ENCODE measurements at regions not wholly inside any gene's neighbourhood (a gene's known extent, or its start where the extent isn't known, plus 50 kb on each side); places are given as distances from the start of the nearest gene placed in this dataset.

DNA sequence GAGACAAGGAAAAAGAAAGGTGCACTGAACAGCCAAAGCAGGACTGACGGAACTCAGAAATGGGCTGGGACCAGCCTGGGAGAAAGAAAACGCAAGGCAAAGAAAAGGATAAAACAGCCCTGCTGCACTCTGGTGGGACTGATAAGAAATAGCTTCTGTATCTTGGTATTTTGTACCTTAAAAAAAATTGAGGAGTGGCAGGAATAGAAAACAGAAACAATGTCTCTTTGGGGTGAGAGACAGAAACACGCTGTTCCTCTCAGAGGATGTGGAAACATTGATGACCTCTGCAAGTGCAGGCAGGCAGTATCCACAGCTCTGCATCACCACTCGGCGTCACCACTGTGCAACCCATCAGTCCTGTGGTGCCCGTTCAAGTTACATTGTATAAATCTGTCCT lies 152.5 kb upstream of the SPRY1 start:
- 41% methylated on average over 6 of the region's 6 CpGs for whole genome bisulfite sequencing
- no peak overlapping the region for H3K27ac ChIP-seq

DNA sequence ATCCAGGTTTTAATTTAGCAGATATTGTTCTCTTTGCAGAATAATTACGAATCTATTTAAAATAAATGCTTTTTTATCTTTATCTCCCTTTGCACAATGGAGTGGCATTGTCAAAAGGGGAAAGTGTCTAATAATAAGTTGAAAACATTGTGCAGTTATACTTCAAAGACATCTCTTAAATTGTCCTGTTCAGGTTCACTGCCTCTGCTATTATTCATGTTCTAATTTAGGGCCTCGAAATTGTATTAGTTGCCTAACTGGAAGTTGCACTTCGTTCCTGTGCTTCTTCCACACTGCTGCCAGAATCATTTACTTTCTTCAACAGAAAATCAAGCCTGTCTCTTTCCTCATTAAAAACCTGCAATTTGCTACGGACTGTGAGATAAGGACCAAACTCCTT lies 150.5 kb upstream of the SPRY1 start:
- DNase-seq (ENCODE audit: low spot score), result no peak
- intact Hi-C loops (cut with DNase I), result loop anchor here (5.0 kb wide), 1 partner anchor 151 kb away; the partner anchor contains the start of gene SPRY1
- Histone ChIP-seq H3K9me3 (no peaks in the 10 kb centered on the region), H3K27me3 (replicated peaks; ENCODE audit: insufficient read depth) (no peaks in the 10 kb centered on the region), H3K4me1 (replicated peaks) (no peaks in the 10 kb centered on the region), H3K27ac (no peak overlapping the region), H3K36me3 (no peaks in the 10 kb centered on the region), H3K4me3 (no peak overlapping the region)
- WGBS, result 33% methylated on average over 4 of the region's 4 CpGs
- TF ChIP-seq, protein P1, sequence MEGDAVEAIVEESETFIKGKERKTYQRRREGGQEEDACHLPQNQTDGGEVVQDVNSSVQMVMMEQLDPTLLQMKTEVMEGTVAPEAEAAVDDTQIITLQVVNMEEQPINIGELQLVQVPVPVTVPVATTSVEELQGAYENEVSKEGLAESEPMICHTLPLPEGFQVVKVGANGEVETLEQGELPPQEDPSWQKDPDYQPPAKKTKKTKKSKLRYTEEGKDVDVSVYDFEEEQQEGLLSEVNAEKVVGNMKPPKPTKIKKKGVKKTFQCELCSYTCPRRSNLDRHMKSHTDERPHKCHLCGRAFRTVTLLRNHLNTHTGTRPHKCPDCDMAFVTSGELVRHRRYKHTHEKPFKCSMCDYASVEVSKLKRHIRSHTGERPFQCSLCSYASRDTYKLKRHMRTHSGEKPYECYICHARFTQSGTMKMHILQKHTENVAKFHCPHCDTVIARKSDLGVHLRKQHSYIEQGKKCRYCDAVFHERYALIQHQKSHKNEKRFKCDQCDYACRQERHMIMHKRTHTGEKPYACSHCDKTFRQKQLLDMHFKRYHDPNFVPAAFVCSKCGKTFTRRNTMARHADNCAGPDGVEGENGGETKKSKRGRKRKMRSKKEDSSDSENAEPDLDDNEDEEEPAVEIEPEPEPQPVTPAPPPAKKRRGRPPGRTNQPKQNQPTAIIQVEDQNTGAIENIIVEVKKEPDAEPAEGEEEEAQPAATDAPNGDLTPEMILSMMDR (IDR thresholded peaks at IDR 0.05), result no peak
- TF ChIP-seq POLR2A (IDR thresholded peaks at IDR 0.05), result no peak
- TF ChIP-seq POLR2AphosphoS5 (IDR thresholded peaks at IDR 0.05), result no peak

More for the DNA sequence above, 152.5 kb upstream of the SPRY1 start:
- DNase-seq (ENCODE audit: low spot score), result peak; percentile 68
- TF ChIP-seq, protein P1 (IDR thresholded peaks at IDR 0.05), result peak in 1 of 4 experiments; percentile 19
- TF ChIP-seq POLR2A (IDR thresholded peaks at IDR 0.05), result no peak
- TF ChIP-seq POLR2AphosphoS5 (IDR thresholded peaks at IDR 0.05), result peak; percentile 73
- no peaks in the 10 kb centered on the region for H3K36me3 ChIP-seq
- no peak overlapping the region for H3K4me3 ChIP-seq
- no peaks in the 10 kb centered on the region for H3K27me3 ChIP-seq (replicated peaks; ENCODE audit: insufficient read depth)
- intact Hi-C loops (cut with DNase I), result no loop called here
- H3K4me1 ChIP-seq (replicated peaks), result no peaks in the 10 kb centered on the region
- H3K9me3 ChIP-seq, result no peaks in the 10 kb centered on the region

DNA sequence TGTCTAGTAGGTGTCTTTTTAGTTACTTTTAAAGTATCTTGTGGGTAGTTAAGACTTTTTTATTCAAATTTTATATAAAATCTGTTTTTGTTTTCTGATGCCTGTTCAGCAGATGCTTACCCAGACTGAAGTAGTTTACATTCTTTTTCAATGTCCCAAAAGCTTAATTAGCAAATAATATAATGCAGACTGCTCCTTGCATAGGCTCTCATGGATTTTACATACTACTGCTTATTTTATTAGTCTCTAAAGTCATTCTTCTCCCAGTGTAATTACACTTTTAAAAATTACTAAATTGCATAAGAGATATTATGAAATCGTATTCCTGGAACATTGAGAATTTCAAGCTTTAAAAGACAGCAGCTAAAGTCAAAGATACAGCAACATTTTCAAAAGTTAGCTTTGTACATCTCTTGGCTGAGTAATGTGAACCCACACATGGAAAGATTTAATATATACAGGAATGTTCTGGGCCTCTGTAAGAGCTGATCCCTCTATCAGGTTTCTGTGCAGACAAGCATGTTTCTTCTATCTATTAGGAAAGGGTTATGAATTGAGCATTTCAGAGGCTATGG lies 148.4 kb upstream of the SPRY1 start:
- intact Hi-C loops (cut with DNase I), result loop anchor here (5.0 kb wide), 1 partner anchor 149 kb away; the partner anchor contains the start of gene SPRY1
- Histone ChIP-seq H3K9me3 (no peaks in the 10 kb centered on the region), H3K27ac (no peak overlapping the region), H3K4me1 (replicated peaks) (no peaks in the 10 kb centered on the region), H3K36me3 (no peaks in the 10 kb centered on the region), H3K27me3 (replicated peaks; ENCODE audit: insufficient read depth) (no peaks in the 10 kb centered on the region), H3K4me3 (no peak overlapping the region)
- TF ChIP-seq POLR2A (IDR thresholded peaks at IDR 0.05) (no peak), POLR2AphosphoS5 (IDR thresholded peaks at IDR 0.05) (no peak)
- TF ChIP-seq, protein P1 (IDR thresholded peaks at IDR 0.05), result no peak
- 40% methylated on average over 1 of the region's 1 CpG for WGBS
- no peak for DNase-seq (ENCODE audit: low spot score)

DNA sequence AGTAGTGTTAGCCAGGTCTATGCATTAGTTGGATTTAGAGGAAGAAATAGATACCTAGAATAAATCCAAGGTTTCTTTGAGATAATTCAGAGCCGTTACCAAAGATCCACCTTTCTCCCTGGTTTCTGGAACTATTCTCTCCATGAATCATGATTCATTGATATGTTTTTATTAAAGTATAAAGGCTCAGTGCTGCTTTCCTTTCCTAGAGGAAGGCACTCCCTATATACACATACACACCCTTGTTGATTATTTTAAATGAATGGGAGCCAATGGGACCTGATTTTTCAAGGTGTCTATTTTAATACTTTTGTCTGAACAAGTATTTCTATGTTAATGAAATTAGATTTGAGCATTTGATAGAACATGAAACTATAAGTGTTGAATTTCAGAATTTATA lies 146.8 kb upstream of the SPRY1 start:
- H3K4me3 ChIP-seq, result no peak overlapping the region
- TF ChIP-seq, protein P1 (IDR thresholded peaks at IDR 0.05), result no peak
- TF ChIP-seq POLR2AphosphoS5 (IDR thresholded peaks at IDR 0.05) (no peak), POLR2A (IDR thresholded peaks at IDR 0.05) (no peak)
- no peak overlapping the region for H3K27ac ChIP-seq
- no peaks in the 10 kb centered on the region for H3K9me3 ChIP-seq
- no peaks in the 10 kb centered on the region for H3K27me3 ChIP-seq (replicated peaks; ENCODE audit: insufficient read depth)
- WGBS, result 47% methylated on average over 1 of the region's 1 CpG
- intact Hi-C loops (cut with DNase I), result loop anchor here (5.0 kb wide), 1 partner anchor 147 kb away; the partner anchor contains the start of gene SPRY1
- H3K4me1 ChIP-seq (replicated peaks), result no peaks in the 10 kb centered on the region
- no peaks in the 10 kb centered on the region for H3K36me3 ChIP-seq
- no peak for DNase-seq (ENCODE audit: low spot score)

DNA sequence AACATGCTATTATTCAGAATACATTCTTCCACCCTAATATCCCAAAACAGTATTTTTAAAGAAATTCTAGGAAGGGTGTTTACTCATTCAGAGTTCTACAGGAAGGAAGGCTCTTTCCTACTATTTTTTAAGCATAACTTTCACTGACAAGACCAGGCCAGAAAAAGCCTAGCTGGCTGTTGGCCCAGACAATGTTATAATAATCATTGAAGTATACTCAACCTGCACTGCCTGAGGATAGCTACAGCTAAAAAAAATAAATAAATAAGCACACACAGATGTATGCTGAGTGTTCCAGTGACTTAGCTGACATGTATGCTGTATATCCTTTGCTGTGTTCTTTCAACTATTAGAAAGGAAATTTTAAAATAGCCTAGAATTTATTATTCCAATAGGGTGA lies 145.8 kb upstream of the SPRY1 start:
- Histone ChIP-seq H3K9me3 (no peaks in the 10 kb centered on the region), H3K4me1 (replicated peaks) (no peaks in the 10 kb centered on the region), H3K36me3 (no peaks in the 10 kb centered on the region), H3K27ac (no peak overlapping the region), H3K4me3 (no peak overlapping the region), H3K27me3 (replicated peaks; ENCODE audit: insufficient read depth) (no peaks in the 10 kb centered on the region)
- intact Hi-C loops (cut with DNase I), result no loop called here
- TF ChIP-seq POLR2A (IDR thresholded peaks at IDR 0.05), result no peak
- TF ChIP-seq, protein P1 (IDR thresholded peaks at IDR 0.05), result no peak
- TF ChIP-seq POLR2AphosphoS5 (IDR thresholded peaks at IDR 0.05), result no peak
- peak; percentile 48 for DNase-seq (ENCODE audit: low spot score)
